NCI-H748 (cell line): ENCODE measurements at regions not wholly inside any gene's neighbourhood (a gene's known extent, or its start where the extent isn't known, plus 50 kb on each side); places are given as distances from the start of the nearest gene placed in this dataset.

Experiments used
- DNase-seq: peaks from one replicate; lab custom pipeline; 2025; ENCODE audit not compliant: unreplicated experiment; lab: John Stamatoyannopoulos, UW

DNA sequence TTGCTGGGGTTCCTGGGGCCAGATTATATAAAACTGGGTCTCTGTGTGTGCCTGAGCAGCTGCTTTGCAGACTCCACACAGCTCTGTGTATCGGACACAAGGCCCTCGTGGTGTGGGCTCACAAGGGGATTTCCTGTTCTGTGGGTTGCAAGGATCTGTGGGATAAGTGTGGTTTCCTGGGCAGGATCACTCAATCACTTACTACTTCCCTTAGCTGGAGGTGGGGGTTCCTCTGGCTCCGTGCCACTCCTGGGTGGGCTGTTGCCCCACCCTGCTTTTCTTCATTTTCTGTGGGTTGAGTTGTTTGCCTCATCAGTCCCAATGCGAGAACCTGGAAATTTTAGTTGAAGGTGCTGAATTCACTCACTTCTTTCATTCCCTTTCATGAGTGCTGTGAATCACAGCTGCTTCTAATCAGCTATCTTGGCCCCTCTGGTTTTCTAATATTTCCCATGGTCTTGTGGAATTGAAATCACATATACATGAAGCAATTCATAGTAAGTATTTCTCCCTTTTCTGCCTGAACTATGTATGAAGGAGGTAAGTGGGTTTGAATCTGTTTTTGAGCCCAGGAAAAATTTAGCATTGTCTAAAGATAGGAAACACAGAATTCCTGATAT is 196.3 kb downstream of the DCDC2C start:
- no peak for DNase-seq

DNA sequence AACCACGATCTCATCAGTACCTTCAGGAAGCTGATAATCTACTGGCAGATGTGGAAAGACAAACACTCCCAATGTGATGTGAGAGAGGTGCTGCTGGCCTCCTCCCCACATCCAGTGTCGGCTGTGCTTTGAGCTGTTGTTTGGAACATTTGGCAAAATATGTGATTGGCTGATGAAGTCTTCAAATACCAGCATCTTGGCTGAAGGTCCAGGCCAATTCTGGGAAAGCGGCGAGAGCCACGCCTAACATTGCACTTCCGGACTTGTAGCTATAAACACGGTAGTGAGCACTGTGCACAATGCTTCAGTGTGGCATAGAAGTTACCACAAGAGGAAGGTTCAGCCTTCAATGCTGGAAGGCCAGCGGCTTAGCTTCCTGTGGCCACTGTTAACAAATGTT is 198.8 kb downstream of the DCDC2C start:
- DNase-seq = no peak

DNA sequence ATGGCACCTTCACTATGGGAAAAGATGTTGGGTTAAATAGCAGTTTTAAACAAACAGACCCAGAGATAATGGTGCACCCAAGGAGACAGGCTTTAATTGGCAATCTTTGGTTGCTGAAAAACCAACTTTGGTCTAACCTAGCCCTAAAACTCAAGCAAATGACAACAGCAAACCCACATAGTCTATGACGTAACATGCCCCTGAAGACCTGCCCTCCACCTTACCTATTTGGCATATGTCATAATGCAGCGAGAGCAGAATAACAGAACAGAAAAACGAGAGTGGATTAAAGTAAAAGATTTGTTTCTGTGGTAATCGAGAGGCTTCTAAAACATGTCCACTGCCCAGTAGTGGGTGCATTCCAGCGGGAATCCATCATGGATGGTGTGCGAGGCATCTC is 200.7 kb downstream of the DCDC2C start:
- DNase-seq = no peak

DNA sequence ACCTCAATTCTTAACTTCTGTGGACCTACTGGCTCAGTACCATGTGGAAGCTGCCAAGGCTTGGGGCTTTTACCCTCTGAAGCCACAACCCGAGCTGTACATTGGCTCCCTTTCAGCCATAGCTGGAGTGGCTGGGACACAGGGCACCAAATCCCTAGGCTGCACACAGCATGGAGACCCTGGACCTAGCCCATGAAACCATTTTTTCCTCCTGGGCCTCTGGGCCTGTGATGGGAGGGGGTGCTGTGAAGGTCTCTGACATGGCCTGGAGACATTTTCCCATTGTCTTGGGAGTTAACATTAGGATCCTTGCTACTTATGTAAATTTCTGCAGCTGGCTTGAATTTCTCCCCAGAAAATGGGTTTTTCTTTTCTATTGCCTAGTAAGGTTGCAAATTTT is 205.1 kb downstream of the DCDC2C start:
- peak; percentile 13 for DNase-seq

DNA sequence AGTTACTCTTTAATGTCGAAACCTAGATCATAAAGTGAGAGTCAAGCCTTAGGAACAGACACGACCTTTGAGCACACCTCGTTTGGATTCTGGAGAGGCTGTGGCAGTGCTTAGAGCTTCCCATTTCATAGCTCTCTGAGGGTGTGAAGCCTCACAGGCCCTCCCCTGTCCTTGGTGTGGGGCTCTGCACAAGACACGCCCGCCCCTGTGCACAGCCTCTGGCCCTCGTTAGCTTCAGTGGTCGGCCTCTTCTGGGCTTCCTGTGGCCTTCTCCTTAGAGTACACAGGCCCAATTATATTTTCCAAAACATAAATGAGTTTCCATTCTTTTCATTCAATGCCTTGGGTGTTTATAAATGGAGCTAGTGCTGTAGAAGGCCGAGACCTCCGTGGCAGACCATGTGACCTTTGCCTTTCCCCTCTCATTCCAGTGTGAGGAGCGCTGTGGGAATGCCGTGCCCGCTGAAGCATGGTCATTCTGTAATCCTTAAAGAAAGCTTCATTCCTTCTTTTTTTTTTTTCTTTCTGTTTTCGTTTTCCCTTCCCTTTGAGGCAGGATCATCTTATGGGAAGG is 208.6 kb downstream of the DCDC2C start:
- no peak for DNase-seq

DNA sequence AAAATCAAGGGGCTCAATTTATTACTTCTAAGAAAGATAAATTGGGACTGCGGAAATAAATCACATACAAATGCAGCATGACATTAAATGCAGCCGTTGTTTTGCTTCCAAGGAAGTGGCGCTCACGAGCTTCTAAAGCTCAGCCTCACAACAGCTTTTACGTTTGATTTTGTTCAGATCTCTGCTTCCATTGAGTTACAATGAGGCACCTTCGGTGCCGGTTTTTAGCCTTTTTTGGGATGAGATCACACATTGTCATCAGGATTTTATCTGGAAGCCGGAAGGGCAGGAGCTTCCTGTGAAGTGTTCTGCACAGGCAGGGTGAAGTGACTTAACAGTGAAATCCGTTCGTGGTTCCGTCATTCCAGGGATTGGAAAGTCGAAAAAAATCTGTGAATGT is 209.8 kb downstream of the DCDC2C start:
- DNase-seq = no peak

DNA sequence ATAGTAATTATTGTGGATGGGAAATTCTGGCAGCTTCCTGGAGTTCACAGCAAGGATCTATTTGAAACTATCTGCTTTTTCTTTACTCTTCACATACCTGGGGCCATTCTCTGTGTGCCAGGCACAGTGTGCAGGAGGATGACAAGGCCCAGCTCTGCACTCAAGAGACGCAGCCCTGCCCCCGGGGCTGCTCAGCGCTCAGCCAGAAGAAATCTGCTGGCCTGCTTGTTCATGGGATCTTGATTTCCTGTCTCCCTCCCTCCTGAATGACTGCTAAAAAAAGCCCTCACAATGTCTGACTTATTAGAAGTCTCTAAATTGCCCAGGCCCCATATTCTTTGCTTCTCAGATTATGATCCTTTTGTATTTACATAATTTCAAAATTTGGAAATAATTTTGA is 210.9 kb downstream of the DCDC2C start:
- DNase-seq = no peak

DNA sequence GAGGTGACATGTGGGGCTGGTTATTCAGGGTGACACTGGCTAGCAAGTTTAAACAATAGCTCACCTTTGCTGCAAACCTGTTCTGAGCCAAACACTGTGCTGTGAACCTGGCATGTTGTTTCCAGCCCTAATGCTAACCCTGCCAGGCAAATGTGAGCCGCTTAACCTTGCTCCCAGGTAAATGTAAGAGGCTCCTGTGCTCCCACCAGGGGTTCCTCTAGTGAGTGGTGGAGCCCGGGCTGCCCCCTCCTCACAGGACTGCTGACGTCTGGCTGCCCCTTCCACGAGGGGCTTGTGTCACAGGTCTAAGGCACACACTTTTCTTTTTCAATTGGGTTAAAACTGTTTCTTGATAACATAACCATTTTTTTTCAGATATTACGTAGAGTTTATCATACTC is 223.7 kb downstream of the DCDC2C start:
- no peak for DNase-seq

DNA sequence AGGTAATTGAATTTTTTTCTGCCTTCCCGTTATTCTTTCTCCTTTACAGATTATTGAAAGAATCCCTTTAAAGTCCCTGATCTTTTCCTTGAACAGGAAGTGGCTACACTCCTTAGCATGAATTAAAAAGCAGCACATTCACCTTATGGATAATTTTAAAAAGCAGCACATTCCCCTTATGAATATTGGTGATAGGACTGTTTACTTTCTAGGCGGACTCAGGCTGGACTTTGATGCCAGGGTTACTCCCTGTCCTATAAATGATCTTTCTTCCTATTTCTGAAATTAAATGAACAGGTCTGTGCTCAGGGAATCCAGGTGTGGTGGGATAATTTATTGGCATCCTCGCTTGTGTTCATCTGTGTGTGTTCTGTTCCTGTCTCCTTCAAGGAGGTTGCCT is 226.0 kb downstream of the DCDC2C start:
- no peak for DNase-seq

DNA sequence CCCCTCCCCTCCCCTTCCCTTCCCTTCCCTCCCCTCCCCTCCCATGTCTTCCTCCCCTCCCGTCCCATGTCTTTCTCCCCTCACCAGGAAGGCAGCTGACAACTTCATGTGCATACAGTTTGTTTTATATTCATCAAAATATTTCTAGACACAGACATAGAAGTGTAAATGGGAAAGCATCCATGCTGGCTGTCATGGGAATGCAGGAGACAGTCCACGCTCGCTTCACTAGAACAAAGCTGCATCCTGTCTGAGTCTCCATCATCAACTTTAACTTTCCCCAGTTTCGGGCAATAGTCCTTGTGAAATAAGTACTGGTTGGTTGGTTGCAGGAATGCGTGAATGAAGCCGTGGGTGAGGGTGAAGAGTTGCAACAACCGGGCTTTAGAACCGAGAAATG is 226.9 kb downstream of the DCDC2C start:
- DNase-seq = no peak

DNA sequence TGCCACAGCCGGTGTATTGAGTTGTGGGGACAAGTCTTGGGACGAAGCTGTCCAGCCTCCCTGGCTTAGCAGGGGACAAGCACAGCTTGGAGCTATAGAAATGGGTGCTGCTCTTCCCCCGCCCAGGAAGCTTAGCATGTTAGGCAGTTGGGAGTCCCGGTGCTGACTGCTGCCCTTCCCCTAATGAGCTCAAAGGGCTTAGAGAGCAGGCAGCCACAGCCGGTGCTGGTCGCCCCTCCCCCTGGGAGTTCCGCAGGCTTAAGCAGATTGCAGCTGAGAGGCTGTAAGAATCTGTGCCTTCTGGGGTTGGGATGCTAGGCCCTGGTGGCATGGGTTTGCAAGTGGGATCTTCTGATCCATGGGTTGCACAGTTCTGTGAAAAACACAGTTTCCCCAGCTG is 237.3 kb downstream of the DCDC2C start:
- DNase-seq = no peak

DNA sequence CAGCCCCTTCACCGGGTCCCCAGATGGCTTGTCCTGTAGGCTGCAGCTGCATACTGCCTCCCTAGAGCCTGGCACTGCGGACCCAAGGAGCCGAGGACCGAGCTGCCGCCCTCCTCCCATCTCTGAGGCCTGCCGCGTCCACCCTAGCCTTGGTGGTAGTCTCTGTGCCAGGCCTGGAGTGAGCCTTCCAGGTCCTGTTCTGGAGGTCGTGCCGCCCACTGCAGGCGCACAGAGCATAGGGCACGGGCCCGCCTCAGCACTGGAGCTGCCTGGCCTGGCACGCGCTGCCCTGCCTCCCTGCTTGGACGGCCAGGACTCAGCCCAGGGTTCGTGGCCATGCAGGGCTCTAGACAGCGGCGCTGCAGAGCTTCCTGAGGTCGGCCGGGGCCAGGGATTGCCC is 239.5 kb downstream of the DCDC2C start:
- DNase-seq = no peak

DNA sequence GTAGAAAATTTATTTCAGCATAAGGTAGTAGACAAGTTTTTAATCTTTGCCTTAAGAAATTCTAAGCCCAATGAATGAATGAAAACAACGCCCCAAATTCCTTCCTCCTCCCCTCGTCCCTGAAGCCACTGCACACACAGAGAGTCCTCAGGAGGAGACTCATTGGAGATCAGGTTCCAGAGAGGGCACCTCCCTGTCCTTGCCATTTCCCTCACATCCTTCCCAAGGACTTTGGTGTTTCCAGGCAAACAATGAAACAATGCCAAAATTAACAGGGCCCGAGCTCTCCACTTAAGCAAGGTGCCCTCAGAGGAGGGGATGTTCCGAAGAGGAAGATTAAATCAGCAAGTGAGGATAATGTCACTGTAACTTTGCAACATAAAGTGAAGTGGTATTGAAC is 240.7 kb downstream of the DCDC2C start:
- no peak for DNase-seq

DNA sequence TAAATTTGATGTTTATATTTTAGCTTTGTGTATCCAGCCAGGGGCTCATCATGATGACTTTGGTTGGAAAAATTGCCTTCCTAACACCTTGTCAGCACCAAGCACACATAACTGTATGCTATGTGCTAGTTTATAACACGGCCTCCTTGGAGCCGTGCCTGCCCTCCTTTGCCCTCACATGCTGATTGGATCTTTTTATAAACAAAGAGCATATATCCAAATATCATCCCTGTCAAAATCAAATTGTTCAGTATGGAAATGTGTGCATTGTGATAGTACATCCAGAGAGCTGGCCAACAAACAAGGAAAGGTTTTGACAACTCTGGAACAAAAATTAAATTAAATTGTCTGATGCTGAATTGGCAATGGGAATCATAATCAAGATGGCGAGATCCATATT is 241.5 kb downstream of the DCDC2C start:
- no peak for DNase-seq

DNA sequence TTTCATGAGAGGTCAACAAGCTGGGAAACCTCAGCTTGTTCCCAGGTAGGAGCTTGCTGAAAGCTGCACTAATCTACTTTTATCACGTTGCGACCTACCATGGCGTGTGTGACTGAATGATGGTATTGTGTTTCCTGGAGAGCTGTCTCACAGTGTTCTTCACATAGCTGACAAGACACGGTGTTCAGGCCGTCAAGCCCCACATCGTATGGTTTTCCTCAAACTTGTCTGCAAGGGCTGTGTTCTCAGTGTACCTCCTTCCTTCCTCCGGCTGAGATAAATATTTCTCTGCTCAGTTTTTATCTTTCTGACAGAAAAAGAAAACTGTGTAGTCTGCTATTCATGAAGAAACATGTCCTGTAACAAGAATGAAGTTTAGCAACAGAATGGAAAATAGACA is 244.8 kb downstream of the DCDC2C start:
- DNase-seq = no peak

DNA sequence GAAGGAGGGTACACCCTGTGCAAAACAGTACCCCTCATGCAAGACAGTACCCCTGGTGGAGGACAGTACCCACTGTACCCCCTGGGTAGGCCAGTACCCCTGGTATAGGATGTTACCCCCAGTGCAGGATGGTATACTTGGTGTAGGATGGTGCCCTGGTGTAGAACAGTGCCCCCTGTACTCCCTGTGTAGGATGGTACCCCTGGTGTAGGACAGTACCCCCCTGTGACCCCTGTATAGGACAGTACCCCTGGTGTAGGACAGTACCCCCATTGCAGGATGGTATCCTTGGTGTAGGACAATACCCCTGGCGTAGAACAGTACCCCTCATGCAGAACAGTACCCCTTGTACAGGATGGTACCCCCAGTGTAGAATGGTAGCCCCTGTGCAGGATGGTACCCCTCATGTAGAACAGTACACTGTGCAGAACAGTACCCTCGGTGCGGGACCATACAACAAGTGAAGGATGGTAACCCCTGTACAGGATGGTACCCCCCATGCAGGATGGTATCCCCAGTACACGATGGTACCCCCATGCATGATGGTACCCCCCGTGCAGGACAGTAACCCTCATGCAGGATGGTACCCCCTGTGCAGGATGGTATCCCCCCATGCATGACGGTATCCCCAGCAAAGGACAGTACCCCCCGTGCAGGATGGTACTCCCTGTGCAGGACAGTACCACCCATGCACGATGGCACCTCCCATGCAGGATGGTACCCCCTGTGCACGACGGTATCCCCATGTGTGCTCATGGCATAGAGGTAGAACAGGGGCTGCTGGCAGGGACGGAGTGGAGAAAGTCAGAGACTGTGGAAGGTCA is 248.0 kb downstream of the DCDC2C start:
- DNase-seq = no peak

DNA sequence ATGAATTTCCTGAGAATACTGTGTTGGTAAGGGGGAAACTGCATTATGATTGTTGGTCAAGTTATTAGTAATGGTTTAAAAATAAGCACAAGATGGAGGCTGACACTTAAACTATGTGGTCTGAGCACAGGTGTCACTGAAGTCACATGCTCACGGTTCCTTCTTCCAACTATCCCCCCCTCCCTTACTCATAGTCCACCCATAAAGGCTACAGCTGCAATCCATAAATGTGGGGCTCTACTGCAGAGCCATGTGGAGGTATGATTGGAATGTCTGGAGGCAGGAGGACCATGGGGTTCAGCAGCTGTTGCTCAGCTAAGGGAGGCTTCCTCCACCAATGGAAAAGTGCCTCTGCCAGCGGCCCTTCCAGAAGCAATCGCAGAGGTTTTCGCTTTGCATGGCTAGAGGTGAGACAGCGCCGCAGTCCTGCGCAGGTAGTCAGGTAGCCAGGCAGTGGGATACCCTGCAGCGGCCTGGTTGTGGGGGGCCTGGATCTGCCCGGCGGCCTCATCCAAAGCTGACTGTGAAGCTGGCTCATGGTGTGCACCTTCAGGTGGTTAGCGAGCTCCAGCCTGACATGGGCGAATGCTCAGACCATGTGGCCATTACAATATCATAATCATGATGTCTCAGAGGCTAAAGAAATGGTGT is 249.6 kb downstream of the DCDC2C start:
- DNase-seq = no peak

DNA sequence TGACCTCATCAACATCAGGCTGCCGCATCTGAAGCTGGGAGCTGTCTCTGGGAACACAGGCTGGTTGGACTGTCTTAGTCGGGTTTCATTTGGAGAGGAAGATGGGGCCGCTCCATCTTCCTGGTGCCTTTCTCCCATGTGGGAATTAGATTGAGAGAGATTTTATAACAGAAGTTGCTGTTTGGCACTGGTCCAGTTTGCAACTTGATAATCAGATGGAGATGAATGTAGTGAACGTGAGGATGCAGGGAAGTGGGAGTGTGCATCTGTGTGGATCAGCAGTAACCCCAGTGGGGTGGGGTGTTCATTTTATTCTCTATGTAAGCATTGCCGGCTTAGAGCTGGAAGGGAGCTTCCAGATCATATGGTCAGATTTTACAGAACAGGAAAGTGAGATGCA is 250.9 kb downstream of the DCDC2C start:
- peak; percentile 61 for DNase-seq

DNA sequence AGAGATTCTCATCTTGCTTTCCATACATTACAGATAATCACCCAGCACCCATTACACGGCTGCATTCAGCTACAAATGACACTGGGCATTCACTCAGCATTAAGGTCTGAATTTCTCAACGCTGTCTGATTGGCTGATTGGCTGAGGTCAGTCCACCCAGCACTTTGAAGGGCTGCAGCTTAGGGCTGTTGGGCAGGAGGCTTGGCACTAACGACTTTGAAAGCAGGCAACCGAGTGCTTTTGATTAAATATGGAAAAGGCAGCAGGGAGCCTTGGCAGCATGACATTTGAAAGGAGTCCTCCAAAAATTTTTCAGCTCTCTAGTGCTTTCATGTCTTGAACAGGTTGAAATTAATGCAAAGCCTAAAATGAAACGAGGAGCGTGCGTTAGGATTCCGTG is 253.0 kb downstream of the DCDC2C start:
- DNase-seq = peak; percentile 25

DNA sequence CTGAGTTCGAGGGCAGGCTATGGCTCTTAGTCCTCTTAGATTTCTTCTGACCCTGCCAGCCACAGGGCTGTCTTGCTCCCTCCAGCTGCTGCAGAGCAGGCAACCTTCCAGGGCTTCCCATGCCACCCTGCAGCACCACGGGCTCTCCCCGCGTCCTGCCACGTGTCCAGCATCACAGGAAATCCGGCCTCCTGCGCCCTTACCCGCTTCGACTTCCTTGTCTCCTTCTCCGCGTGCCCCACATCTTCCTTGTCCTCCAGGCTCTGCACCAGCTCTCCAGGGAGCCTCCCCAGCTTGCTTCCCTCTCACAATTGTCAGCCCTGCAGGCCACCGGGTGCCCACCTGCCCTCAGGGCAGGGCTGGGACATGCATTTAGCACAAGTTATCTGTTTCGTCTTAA is 253.5 kb downstream of the DCDC2C start:
- DNase-seq = no peak

DNA sequence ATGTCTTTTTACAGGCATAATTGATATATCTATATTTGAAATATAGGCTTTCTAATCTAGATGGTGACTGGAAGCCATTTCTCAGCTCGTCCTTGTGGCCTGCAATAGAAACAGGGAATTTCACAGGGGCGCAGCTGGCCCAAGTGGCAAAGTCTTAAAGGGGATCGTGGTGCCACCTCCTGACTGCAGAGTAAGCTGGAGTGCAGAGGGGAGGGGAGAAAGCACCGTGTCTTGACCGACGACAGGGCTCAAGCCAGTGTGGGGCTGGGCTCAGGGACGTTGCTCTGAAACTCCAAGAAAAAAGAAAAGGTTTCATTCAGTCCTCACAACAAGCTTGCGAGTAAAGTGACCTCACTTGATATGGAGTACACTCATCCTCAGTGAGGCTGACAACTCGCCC is 255.1 kb downstream of the DCDC2C start:
- DNase-seq = no peak

DNA sequence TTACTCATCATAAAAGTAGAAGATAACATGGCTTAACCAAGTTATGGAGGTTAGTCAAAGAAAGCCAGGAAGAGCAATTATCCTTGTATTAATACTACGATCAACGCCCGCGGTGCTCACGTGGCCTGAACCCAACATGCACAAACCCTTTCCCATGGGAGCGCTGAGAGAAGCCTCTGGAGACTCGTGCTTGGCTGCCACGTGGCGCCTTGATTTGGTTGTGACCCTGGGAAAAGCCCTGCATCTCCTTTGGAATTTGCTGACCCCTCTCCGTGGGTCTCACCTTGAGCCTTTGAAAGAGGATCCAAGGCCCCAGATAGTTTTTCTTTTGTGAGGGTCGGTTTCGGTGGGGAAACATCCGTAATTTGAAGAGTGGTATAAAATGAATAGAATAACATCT is 255.6 kb downstream of the DCDC2C start:
- DNase-seq = no peak
